Stimulated activated memory B cell treated with anti-CD40 and anti-IgM and Interleukin-4, amounts not matched to agents 10 μg/mL and 1 μg/mL and 100 μg/mL, for 72 hours (primary cell): ENCODE measurements at regions not wholly inside any gene's neighbourhood (a gene's known extent, or its start where the extent isn't known, plus 50 kb on each side); places are given as distances from the start of the nearest gene placed in this dataset.
A peak's percentile ranks its signal among the peaks of the same experiment; 100 is the strongest.

Source experiments
- ATAC-seq: fragments of 150-1000 bp; cut with Tn5 transposase; 2 replicates; pipeline ENCODE4 v1.10.0; 2021
- H3K27ac Mint-ChIP-seq: one replicate; pipeline ENCODE4 v1.8.0; 2022; ENCODE audit warnings: mild to moderate bottlenecking, mixed read lengths
- H3K27me3 Mint-ChIP-seq: one replicate; pipeline ENCODE4 v1.8.0; 2022; ENCODE audit warnings: mixed read lengths
- H3K36me3 Mint-ChIP-seq: one replicate; pipeline ENCODE4 v1.8.0; 2022; ENCODE audit warnings: mixed read lengths
- H3K4me1 Mint-ChIP-seq: one replicate; pipeline ENCODE4 v1.8.0; 2022; ENCODE audit warnings: mixed read lengths
- H3K4me3 Mint-ChIP-seq: one replicate; pipeline ENCODE4 v1.8.0; 2022; ENCODE audit warnings: mild to moderate bottlenecking, moderate library complexity, mixed read lengths
- H3K9me3 Mint-ChIP-seq: one replicate; pipeline ENCODE4 v1.8.0; 2022; ENCODE audit warnings: mixed read lengths

DNA sequence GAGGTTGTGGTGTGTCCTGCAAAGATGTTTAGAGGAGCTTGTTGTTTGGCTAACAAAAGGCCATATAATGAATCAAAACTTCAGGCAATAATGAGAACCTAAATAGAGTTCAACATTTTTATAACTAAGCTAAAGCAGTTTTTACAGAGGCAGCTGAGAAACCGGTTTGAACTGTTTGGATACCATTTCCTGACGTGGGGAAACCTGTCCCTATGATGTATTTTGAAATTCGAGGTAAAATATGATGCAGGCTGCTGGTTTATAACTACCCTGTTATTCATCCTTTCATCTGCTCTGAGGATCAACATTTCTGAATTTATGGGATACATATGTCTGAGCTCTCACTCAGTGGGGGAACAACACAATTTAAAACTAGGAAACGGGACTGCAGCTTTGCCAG, 289.5 kb upstream of the IRX2 start:
- Mint-ChIP-seq H3K9me3 (peaks cover 7% of the 10 kb centered on the region), H3K36me3 (no peaks in the 10 kb centered on the region), H3K27me3 (no peaks in the 10 kb centered on the region), H3K27ac (no peak overlapping the region), H3K4me1 (no peaks in the 10 kb centered on the region), H3K4me3 (no peak overlapping the region)
- no peak for ATAC-seq

DNA sequence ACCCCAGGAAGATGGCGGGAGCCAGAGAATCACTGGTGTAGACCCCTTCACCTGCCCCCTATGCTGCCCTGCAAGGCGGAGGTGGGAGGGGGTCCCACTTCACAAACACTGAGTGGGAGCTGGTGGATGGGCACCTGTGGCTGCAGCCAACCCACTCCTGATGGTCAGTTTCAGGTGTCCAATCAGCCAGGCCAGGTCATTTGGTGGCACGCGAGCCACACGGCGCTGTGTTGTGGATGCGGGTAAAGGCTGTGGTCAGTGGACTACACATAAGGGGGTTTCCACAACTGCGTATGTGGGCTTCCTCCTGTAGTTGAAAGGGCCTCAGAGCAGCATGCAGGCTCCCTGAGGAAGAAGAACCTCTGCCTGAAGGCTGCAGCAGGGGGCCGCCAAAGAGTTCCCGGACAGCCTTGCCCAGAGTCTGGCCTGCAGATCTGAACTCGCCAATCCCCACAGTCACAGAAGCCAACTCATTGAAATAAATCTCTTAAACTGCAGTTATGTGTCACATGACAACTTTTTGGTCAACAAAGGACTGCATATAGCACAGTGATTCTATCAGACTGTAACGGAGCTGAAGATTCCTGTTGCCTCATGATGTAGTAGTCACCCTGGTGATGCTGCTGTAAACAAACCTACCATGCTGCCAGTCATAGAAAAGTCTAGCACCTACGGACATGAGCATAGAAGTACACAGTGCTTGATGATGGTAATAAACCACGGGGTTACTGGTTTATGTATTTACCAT, 284.7 kb upstream of the IRX2 start:
- no peaks in the 10 kb centered on the region for H3K27me3 Mint-ChIP-seq

DNA sequence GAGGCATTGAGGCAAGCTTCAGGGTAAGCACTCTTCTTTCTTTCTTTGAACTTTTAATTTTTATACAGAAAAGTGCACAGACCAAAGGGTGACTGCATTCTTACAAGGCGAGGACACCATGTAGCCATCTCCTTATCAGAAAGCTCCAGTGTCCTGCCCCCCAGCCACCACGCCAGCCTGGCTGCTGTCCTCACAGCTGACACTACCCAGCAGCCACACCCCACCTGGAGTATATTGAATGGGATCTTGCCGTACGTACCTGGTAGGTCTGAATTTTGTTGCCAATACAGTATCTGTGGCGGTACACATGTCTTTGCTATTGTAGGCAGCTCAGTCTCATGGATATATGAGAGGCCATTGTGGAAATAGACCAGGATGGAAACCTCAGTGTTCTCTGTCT, 284.0 kb upstream of the IRX2 start:
- Mint-ChIP-seq H3K27ac (no peak overlapping the region), H3K4me3 (no peak overlapping the region), H3K36me3 (no peaks in the 10 kb centered on the region), H3K4me1 (no peaks in the 10 kb centered on the region), H3K27me3 (no peaks in the 10 kb centered on the region), H3K9me3 (peaks cover 7% of the 10 kb centered on the region)
- ATAC-seq, result no peak

More for the DNA sequence above, 284.7 kb upstream of the IRX2 start:
- no peak for ATAC-seq
- no peaks in the 10 kb centered on the region for H3K4me1 Mint-ChIP-seq
- no peaks in the 10 kb centered on the region for H3K36me3 Mint-ChIP-seq
- peaks cover 5% of the 10 kb centered on the region for H3K9me3 Mint-ChIP-seq
- H3K4me3 Mint-ChIP-seq, result no peak overlapping the region
- no peak overlapping the region for H3K27ac Mint-ChIP-seq

DNA sequence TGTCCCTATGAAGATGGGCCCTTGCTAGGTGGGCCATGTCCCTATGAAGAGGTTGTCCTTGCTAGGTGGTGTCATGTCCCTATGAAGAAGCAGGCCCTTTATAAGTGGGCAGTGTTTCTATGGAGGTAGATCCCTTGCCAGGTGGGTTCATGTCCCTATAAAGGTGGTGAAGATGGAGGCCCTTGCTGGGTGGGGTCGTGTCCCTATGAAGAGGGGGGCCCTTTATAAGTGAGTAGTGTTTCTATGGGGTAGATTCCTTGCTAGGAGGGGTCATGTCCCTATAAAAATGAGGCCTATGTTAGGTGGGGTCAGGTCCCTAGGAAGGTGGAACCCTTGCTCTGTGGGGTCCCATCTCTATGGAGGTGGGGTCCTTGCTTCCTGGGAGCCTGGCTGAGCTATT, 283.4 kb upstream of the IRX2 start:
- Mint-ChIP-seq H3K36me3 (no peaks in the 10 kb centered on the region), H3K4me3 (no peak overlapping the region), H3K4me1 (no peaks in the 10 kb centered on the region), H3K9me3 (peaks cover 7% of the 10 kb centered on the region), H3K27me3 (no peaks in the 10 kb centered on the region), H3K27ac (no peak overlapping the region)
- no peak for ATAC-seq

DNA sequence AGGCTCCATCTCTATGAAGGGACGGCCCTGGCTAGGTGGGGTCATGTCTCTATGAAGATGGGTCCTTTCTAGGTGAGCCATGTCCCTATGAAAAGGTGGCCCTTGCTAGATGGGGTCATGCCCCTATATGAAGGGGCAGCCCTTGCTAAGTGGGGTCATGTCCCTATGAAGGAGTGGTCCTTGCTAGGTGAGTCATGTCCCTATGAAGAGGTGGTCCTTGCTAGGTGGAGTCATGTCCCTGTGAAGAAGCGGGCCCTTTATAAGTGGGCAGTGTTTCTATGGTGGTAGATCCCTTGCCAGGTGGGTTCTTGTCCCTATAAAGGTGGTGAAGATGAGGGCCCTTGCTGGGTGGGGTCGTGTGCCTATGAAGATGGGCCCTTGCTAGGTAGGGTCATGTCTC, 283.0 kb upstream of the IRX2 start:
- Mint-ChIP-seq H3K4me1 (no peaks in the 10 kb centered on the region), H3K27me3 (no peaks in the 10 kb centered on the region), H3K4me3 (no peak overlapping the region), H3K36me3 (no peaks in the 10 kb centered on the region), H3K27ac (no peak overlapping the region), H3K9me3 (peaks cover 7% of the 10 kb centered on the region)
- ATAC-seq, result no peak

DNA sequence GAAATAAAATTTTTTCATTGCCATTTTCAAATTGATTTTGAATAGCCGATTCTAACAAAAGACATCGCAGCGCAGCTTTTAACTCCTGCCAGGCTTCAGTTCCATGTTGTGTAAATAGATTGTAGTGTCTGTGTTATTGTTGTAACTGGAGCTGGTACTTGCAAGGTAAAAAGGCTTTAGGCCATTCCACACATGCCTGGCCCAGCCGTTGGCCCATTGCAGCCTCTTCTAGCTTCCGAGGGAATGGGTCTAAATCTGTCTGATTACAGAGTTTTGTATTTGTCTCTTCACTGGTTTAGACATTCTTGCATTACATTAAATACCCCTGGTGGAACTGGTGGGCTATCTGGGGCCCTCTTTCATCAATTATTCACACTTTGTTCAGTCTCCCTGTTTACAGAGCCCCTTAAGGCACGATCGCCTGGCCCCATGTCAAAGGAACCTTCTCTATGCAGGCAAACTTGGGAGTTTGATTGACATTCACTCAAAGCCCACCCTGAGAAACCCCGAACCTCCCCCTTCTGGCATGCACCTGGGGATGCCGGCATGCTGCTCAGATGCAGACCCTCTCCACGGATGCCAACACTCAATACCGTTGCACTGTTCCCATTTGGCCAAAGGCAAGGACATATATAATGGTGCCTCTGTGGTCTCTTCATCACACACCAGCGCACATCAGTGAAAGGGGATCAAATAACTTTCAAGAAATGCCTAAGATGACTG, 281.7 kb upstream of the IRX2 start:
- no peaks in the 10 kb centered on the region for H3K4me1 Mint-ChIP-seq
- no peak for ATAC-seq
- no peak overlapping the region for H3K27ac Mint-ChIP-seq
- H3K4me3 Mint-ChIP-seq, result no peak overlapping the region
- no peaks in the 10 kb centered on the region for H3K36me3 Mint-ChIP-seq
- peaks cover 7% of the 10 kb centered on the region for H3K9me3 Mint-ChIP-seq
- H3K27me3 Mint-ChIP-seq, result no peaks in the 10 kb centered on the region

DNA sequence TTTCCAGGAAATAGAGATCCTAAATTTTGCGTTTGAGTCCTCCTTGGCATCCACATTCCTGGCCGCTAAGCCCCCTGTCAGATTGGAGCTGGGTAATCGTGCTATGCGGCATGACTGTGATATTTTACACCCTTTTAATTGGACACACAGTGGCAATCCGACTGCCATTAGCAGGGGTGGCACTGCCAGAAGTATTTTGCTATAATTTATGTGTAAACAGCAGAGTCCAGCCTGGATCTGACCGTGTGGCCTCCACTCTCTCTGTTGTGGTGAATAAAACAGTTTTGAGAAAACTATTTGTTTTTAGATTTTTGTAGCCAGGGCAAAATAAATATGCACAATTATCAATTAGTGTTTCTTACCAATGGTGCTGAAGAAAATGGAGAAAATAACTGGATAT, 281.0 kb upstream of the IRX2 start:
- no peak overlapping the region for H3K4me3 Mint-ChIP-seq
- no peaks in the 10 kb centered on the region for H3K36me3 Mint-ChIP-seq
- no peaks in the 10 kb centered on the region for H3K27me3 Mint-ChIP-seq
- no peak for ATAC-seq
- peaks cover 4% of the 10 kb centered on the region for H3K9me3 Mint-ChIP-seq
- H3K4me1 Mint-ChIP-seq, result no peaks in the 10 kb centered on the region
- H3K27ac Mint-ChIP-seq, result no peak overlapping the region

DNA sequence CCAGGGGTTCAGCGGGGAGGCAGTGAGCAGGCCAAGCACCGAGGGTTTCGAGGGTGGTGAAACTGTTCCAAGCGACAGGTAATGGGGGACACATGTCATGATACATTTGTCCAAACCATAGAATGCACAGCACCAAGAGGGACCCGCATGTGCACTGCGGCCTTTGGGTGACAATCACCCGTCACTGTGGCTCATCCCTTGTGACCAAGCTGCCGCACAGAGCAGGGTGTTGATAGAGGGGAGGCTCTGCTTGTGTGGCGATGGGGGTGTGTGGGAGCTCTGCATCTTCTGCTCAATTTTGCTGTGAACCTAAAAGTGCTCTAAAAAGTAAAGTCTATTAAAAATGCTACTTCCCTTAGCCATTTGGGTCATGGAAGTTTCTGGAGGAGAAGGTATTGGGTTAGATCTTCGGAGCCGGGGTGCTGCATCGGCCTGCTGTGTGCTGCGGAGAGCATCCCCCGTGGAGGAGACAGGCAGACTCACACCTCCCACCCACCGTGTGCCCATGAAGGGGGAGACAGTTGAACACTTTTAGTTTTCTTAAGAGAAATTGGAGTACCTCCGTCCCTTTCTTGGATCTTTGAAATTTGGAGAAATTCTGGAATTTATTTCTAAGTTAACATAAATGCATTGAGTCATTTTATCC, 280.4 kb upstream of the IRX2 start:
- no peaks in the 10 kb centered on the region for H3K4me1 Mint-ChIP-seq
- no peak overlapping the region for H3K4me3 Mint-ChIP-seq
- no peak overlapping the region for H3K27ac Mint-ChIP-seq
- no peak for ATAC-seq
- H3K27me3 Mint-ChIP-seq, result no peaks in the 10 kb centered on the region
- H3K36me3 Mint-ChIP-seq, result no peaks in the 10 kb centered on the region
- H3K9me3 Mint-ChIP-seq, result peaks cover 4% of the 10 kb centered on the region

DNA sequence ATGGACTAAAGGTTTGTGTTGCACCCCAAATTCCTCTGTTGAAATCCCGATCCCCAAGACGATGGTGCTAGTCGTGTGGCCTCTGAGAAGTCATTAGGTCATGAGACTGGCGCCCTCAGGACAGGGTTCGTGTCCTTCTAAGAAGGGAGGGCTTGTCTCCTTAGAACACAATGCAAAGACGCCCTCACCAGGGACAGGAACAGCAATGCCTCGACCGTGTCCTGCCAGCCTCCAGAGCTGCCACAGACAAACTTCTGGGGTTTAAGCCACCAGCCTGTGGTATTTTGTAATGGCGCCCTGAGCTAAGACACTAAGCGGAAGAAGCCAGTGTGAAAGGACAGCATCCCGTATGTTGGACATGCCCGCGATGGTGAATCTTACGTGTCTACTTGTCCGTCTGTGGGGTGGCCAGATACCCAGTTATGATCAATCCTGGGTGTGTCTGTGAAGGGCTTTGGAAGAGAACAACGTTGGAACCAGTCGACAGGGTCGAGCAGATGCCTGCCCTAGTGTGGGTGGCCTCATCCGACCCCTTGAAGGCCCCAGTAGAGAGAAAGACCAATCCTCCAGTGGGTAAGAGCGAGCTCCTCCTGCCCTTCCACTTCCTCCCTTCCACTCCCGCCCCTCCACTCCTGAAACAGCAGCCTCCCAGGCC, 279.2 kb upstream of the IRX2 start:
- Mint-ChIP-seq H3K27ac (no peak overlapping the region), H3K27me3 (no peaks in the 10 kb centered on the region), H3K4me1 (no peaks in the 10 kb centered on the region), H3K9me3 (peaks cover 4% of the 10 kb centered on the region), H3K4me3 (no peak overlapping the region), H3K36me3 (no peaks in the 10 kb centered on the region)
- ATAC-seq, result no peak

DNA sequence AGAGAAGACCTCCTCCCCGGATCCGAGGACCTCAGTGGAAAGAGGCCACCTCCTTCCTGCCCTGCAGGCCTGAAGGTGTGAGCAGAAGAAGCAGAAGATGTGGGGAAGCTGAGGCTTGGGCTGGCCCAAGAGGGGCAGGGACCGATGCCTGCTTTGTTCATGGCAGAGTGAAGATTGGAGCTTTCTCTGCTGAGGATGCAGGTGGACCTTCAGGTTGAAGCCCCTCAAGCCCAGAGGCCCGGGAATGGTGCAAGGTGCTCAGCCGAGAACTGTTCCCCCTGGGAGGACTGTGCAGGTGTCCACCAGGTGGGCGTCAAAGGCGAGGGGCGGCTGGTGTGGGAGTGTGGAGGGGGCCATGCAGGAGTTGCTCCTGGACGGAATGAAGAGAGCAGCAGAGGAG, 277.9 kb upstream of the IRX2 start:
- no peaks in the 10 kb centered on the region for H3K36me3 Mint-ChIP-seq
- peaks cover 4% of the 10 kb centered on the region for H3K9me3 Mint-ChIP-seq
- no peaks in the 10 kb centered on the region for H3K4me1 Mint-ChIP-seq
- no peak overlapping the region for H3K27ac Mint-ChIP-seq
- no peak for ATAC-seq
- no peak overlapping the region for H3K4me3 Mint-ChIP-seq
- H3K27me3 Mint-ChIP-seq, result no peaks in the 10 kb centered on the region

DNA sequence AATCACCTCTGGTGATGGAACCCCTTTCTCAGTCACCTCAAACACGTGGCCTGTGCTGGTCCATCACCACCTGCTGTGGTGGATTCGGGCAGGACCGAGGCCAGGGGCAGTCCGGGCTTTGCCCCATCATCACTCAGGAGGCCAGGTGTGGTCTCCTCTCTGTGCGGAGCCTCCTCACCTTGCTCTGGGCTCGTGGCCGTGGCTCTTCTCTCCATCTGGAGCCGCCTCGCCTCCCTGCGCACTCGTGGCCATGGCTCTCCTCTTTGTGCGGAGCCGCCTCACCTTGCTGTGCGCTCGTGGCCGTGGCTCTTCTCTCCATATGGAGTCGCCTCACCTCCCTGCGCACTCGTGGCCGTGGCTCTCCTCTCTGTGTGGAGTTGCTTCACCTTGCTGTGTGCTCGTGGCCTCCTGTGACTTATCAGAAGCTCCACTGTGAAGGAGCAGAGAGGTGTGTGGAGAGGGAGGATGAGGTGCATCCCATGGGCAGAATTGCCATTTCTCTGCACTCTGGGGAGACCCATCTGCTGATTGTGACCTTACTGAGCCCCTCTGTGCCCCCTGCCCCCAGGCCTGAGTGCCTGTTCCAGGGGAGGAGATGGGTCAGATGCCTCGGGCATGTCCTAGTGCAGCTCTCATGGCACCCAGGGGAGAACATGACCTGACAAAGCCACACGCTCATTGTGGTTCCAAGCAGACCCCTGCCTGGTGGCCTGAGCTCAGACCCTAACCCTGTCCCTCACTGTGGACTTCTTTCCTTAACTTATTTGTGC, 276.6 kb upstream of the IRX2 start:
- no peaks in the 10 kb centered on the region for H3K4me1 Mint-ChIP-seq
- no peak overlapping the region for H3K4me3 Mint-ChIP-seq
- no peak overlapping the region for H3K27ac Mint-ChIP-seq
- no peaks in the 10 kb centered on the region for H3K36me3 Mint-ChIP-seq
- no peak for ATAC-seq
- peaks cover 4% of the 10 kb centered on the region for H3K9me3 Mint-ChIP-seq
- H3K27me3 Mint-ChIP-seq, result no peaks in the 10 kb centered on the region

DNA sequence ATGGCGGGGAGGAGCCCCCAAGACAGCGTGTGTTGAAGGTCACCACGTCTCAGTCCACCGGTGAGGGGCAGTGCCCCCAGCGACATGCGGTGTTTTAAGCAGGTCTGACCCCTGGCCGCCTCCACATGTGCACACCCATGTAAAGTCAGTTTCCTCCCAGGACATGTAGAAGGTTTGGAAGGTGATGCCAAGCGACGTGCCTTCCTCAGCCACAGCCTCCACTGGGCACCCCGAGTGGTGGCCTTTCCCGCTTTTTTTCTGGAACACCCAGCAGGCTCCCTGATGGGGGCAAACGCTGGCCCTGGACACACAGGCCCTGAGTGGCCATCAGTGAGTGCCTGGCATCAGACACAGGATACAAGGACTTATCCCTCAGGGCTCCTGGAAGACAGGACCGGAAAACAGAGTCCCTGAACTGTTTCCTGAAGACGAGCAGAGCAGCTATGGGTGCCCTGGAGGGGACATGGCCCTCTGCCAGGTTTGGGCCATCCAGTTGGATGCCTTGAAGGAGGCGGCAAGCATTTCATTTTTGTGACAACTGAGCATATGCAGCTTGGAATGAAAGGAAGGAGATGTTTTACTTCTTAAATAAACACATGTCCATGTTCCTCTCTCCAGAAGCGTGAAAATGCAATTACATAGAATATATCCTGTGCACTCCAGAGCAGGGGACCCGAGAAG, 275.8 kb upstream of the IRX2 start:
- H3K36me3 Mint-ChIP-seq, result no peaks in the 10 kb centered on the region
- no peak overlapping the region for H3K4me3 Mint-ChIP-seq
- ATAC-seq, result no peak
- H3K27me3 Mint-ChIP-seq, result no peaks in the 10 kb centered on the region
- no peak overlapping the region for H3K27ac Mint-ChIP-seq
- H3K9me3 Mint-ChIP-seq, result peaks cover 4% of the 10 kb centered on the region
- H3K4me1 Mint-ChIP-seq, result no peaks in the 10 kb centered on the region

DNA sequence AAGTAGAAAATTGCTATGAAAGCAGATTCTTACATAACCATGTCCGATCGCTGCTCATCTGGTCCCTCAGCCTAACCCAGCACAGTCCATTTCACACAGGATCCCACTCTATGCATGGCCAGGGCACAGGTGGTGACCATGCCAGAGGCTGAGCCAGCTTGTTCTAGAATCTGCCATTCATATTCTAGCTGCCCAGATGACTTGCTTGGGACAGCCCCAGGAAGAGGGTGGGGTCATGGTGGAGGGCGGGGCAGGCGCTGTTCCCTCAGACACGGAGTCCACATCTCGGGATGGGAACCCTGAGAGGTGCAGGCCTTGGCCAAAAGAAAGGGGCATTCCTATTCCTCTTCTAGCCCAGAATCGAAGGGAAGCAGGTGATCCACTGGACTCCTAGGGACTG, 275.2 kb upstream of the IRX2 start:
- H3K4me1 Mint-ChIP-seq, result no peaks in the 10 kb centered on the region
- H3K27me3 Mint-ChIP-seq, result no peaks in the 10 kb centered on the region
- no peak for ATAC-seq
- H3K9me3 Mint-ChIP-seq, result peaks cover 4% of the 10 kb centered on the region
- no peaks in the 10 kb centered on the region for H3K36me3 Mint-ChIP-seq
- no peak overlapping the region for H3K27ac Mint-ChIP-seq
- H3K4me3 Mint-ChIP-seq, result no peak overlapping the region

DNA sequence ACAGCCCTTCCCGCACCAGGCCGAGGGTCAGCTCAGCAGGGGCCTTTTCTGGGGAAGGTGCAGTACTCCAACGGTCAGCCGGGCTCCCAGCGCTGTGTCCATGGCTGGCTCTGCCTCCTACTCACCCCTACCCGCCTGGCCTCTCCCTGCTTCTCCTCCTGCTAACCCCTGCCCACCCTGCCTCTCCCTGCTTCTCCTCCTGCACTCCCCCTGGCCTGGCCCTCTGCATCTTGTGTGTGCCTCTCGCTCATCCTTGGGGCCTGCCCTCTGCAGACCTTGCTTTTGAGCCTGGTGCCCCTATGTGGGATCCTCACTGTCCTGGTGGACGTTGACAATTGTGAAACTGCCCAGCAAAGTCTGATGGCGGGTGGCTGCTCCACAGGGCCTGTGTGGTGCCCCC, 274.6 kb upstream of the IRX2 start:
- Mint-ChIP-seq H3K27me3 (no peaks in the 10 kb centered on the region), H3K27ac (no peak overlapping the region), H3K4me1 (no peaks in the 10 kb centered on the region), H3K36me3 (no peaks in the 10 kb centered on the region), H3K4me3 (no peak overlapping the region), H3K9me3 (peaks cover under 1% of the 10 kb centered on the region)
- peak; percentile 5 for ATAC-seq
